PC-3 (cell line): ENCODE measurements at regions not wholly inside any gene's neighbourhood (a gene's known extent, or its start where the extent isn't known, plus 50 kb on each side); places are given as distances from the start of the nearest gene placed in this dataset.
A peak's percentile ranks its signal among the peaks of the same experiment; 100 is the strongest.

ENCODE experiments used
- ATAC-seq: fragments of 200-7000 bp; cut with Tn5 transposase; 2 replicates; pipeline ENCODE4 v1.9.1; 2020; ENCODE audit warnings: mild to moderate bottlenecking, moderate library complexity
- BruUV-seq: library from RNA; stranded (reverse); fragments of 400-500 nt; replicated peaks from 2 replicates; lab custom pipeline; 2021; lab: Mats Ljungman, UMichigan
- CTCF ChIA-PET: fragments of 300-600 bp; sonication (Branson Sonifier 250); formaldehyde crosslinking; loops from one replicate; lab custom pipeline; 2022; ENCODE audit warnings: antibody characterized with exemption; lab: Charles Lee
- POLR2A ChIA-PET: fragments of 300-600 bp; sonication (Branson Sonifier 250); formaldehyde crosslinking; loops from one replicate; lab custom pipeline; 2022; ENCODE audit warnings: antibody characterized with exemption; ENCODE audit not compliant: unreplicated experiment; lab: Charles Lee
- DNase-seq: peaks from one replicate; pipeline ENCODE4 v3.0.0-alpha.2; 2015
- H2AFZ ChIP-seq: fragments of 300-600 bp; sonication (generic); 2 replicates; pipeline ENCODE4 v1.6.0; 2016; ENCODE audit warnings: antibody characterized with exemption, low read length
- H3F3A ChIP-seq: fragments of 300-600 bp; sonication (generic); one replicate; pipeline ENCODE4 v1.6.0; 2017; ENCODE audit warnings: antibody characterized with exemption, low read length, control low read depth, mild to moderate bottlenecking; ENCODE audit not compliant: unreplicated experiment
- H3K27ac ChIP-seq: fragments of 300-600 bp; sonication (generic); 2 replicates; pipeline ENCODE4 v1.5.1; 2016; ENCODE audit warnings: mild to moderate bottlenecking, low read length
- H3K27me3 ChIP-seq: fragments of 300-600 bp; sonication (generic); 2 replicates; pipeline ENCODE4 v1.6.1; 2016; ENCODE audit warnings: low read length, mixed read lengths
- H3K36me3 ChIP-seq: fragments of 300-600 bp; sonication (generic); 2 replicates; pipeline ENCODE4 v1.6.1; 2016; ENCODE audit warnings: low read depth, mixed run types, low read length, mixed read lengths
- H3K4me1 ChIP-seq: fragments of 300-600 bp; sonication (generic); 2 replicates; pipeline ENCODE4 v1.5.1; 2016; ENCODE audit warnings: low read length; ENCODE audit not compliant: insufficient read depth
- H3K4me2 ChIP-seq: fragments of 300-600 bp; sonication (generic); 2 replicates; pipeline ENCODE4 v1.6.0; 2016; ENCODE audit warnings: low read length
- H3K4me3 ChIP-seq: fragments of 300-600 bp; sonication (generic); 2 replicates; pipeline ENCODE4 v1.5.1; 2016; ENCODE audit warnings: mild to moderate bottlenecking, low read length, mixed read lengths
- H3K79me2 ChIP-seq: fragments of 300-600 bp; sonication (generic); 2 replicates; pipeline ENCODE4 v1.6.1; 2017; ENCODE audit warnings: low read length, mixed read lengths
- H3K9ac ChIP-seq: fragments of 300-600 bp; sonication (generic); 2 replicates; pipeline ENCODE4 v1.6.0; 2016; ENCODE audit warnings: mild to moderate bottlenecking, low read length
- H3K9me2 ChIP-seq: fragments of 300-600 bp; sonication (generic); replicated peaks from 2 replicates; pipeline ENCODE4 v1.6.1; 2016; ENCODE audit warnings: mixed run types, low read length, mixed read lengths
- H3K9me3 ChIP-seq: fragments of 300-600 bp; sonication (generic); 2 replicates; pipeline ENCODE4 v1.6.1; 2016; ENCODE audit warnings: low read length, mixed read lengths
- H4K20me1 ChIP-seq: fragments of 300-600 bp; sonication (generic); 2 replicates; pipeline ENCODE4 v1.6.1; 2016; ENCODE audit warnings: low read length, mixed read lengths
- CTCF ChIP-seq: fragments of 300-600 bp; sonication (generic); conservative IDR thresholded peaks from 2 replicates; pipeline ENCODE4 v1.5.1; 2017; ENCODE audit warnings: antibody characterized with exemption, low read depth, mild to moderate bottlenecking, low read length
- EZH2 ChIP-seq: fragments of 300-600 bp; sonication (generic); IDR thresholded peaks from one replicate; pipeline ENCODE4 v1.6.1; 2017; ENCODE audit warnings: antibody characterized with exemption, mild to moderate bottlenecking, low read length; ENCODE audit not compliant: unreplicated experiment
- EZH2phosphoT487 ChIP-seq: fragments of 300-600 bp; sonication (generic); IDR thresholded peaks from 2 replicates; pipeline ENCODE4 v1.6.1; 2018; ENCODE audit warnings: mild to moderate bottlenecking, antibody characterized with exemption, low read length, borderline replicate concordance
- intact Hi-C: fragments of 100-400 bp; cut with micrococcal nuclease; formaldehyde crosslinking; loops from 2 replicates; pipeline ENCODE4 v1.9.0; 2023

DNA sequence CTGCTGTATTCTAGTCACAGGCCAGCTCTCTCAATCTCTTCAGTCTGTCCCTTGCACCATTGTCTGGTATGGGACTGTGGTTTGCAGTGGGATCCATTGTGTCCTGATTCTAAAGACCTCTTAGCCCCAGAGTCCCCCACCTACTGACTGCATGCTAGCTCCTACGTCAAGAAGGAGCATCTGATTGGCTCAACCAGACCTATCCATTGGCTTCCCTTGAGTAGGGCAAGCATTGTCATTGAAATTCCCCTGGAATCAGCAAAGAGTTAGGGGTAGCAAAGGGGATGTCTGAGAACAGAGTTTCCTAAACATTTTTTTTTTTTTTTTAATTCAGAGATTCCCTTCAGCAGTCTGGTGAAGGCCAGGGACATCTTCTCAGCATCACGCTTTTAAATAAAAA lies 175.3 kb upstream of the MPHOSPH6 start:
- BruUV-seq: no TSS peak

DNA sequence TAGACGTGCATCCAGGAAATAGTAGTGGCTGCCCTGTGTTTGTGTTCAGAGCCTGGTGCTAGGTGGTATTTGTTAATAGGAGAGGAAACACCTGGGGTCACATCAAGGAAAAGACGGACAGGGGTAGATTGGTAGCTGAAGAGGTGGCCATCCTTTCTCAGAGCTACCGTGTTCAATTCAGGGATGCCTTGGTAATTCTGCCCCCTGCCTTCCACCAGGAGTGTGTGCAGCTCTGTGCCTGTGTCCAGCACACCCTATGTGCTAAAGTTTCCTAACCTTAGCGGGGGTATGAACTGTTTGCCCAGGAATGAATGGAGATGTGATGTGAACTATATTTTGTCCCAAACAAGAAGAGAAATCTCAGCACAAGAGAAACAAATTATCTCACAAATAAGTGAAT lies 174.1 kb upstream of the MPHOSPH6 start:
- Histone ChIP-seq H3K4me2 (no peak overlapping the region), H3F3A (no peaks in the 10 kb centered on the region), H3K36me3 (no peaks in the 10 kb centered on the region), H2AFZ (no peak overlapping the region), H3K79me2 (no peaks in the 10 kb centered on the region), H3K4me3 (no peak overlapping the region), H3K4me1 (no peaks in the 10 kb centered on the region), H3K9ac (no peak overlapping the region), H4K20me1 (no peaks in the 10 kb centered on the region), H3K27me3 (no peaks in the 10 kb centered on the region), H3K9me2 (no peaks in the 10 kb centered on the region), H3K9me3 (no peaks in the 10 kb centered on the region), H3K27ac (no peak overlapping the region)
- peak; percentile 42 for TF ChIP-seq CTCF
- no peak for TF ChIP-seq EZH2phosphoT487
- POLR2A ChIA-PET: no interaction called here
- intact Hi-C loops: loop anchor here (1.0 kb wide), 1 partner anchor 81 kb away; no protein-coding TSS in a partner anchor
- no TSS peak for BruUV-seq
- CTCF ChIA-PET: interaction anchor here (1.0 kb wide), 1 partner anchor 81 kb away, joined by 8 read pairs; no protein-coding TSS in a partner anchor
- DNase-seq (peak; percentile 10), ATAC-seq (peak; percentile 49; the same call in 1 of the 2 replicates)

More for the DNA sequence above, 175.3 kb upstream of the MPHOSPH6 start:
- POLR2A ChIA-PET: no interaction called here
- Histone ChIP-seq H3F3A (no peaks in the 10 kb centered on the region), H3K9me3 (no peaks in the 10 kb centered on the region), H3K4me1 (no peaks in the 10 kb centered on the region), H3K9ac (no peak overlapping the region), H3K4me2 (no peak overlapping the region), H3K79me2 (no peaks in the 10 kb centered on the region), H3K9me2 (no peaks in the 10 kb centered on the region), H2AFZ (no peak overlapping the region), H3K36me3 (no peaks in the 10 kb centered on the region), H3K27me3 (no peaks in the 10 kb centered on the region), H3K4me3 (no peak overlapping the region), H4K20me1 (no peaks in the 10 kb centered on the region), H3K27ac (no peak overlapping the region)
- intact Hi-C loops: no loop called here
- TF ChIP-seq EZH2phosphoT487: no peak
- TF ChIP-seq EZH2: no peak
- TF ChIP-seq CTCF: no peak
- ATAC-seq: no peak
- DNase-seq: no peak
- CTCF ChIA-PET: no interaction called here

- no TSS peak for BruUV-seq
- H3K9ac ChIP-seq: no peak overlapping the region
- H3K36me3 ChIP-seq: no peaks in the 10 kb centered on the region
- ATAC-seq: no peak
- no peak overlapping the region for H3K4me2 ChIP-seq
- intact Hi-C loops: no loop called here
- H4K20me1 ChIP-seq: no peaks in the 10 kb centered on the region
- TF ChIP-seq EZH2phosphoT487: no peak
- no peak for TF ChIP-seq EZH2
- TF ChIP-seq CTCF: no peak
- H3K9me2 ChIP-seq: no peaks in the 10 kb centered on the region
- no peaks in the 10 kb centered on the region for H3K4me1 ChIP-seq
- POLR2A ChIA-PET: no interaction called here
- CTCF ChIA-PET: no interaction called here
- H2AFZ ChIP-seq: no peak overlapping the region
- H3K9me3 ChIP-seq: no peaks in the 10 kb centered on the region
- no peaks in the 10 kb centered on the region for H3F3A ChIP-seq
- no peak for DNase-seq
- no peaks in the 10 kb centered on the region for H3K79me2 ChIP-seq
- H3K4me3 ChIP-seq: no peak overlapping the region
- no peak overlapping the region for H3K27ac ChIP-seq
- H3K27me3 ChIP-seq: peaks cover 7% of the 10 kb centered on the region; the same call in 1 of the 2 replicates
These were observed 171.2 kb upstream of the MPHOSPH6 start for GRCh38 chr16:82341146-82341669.
